ENCODE measurements at regions not wholly inside any gene's neighbourhood (a gene's known extent, or its start where the extent isn't known, plus 50 kb on each side); places are given as distances from the start of the nearest gene placed in this dataset.

DNA sequence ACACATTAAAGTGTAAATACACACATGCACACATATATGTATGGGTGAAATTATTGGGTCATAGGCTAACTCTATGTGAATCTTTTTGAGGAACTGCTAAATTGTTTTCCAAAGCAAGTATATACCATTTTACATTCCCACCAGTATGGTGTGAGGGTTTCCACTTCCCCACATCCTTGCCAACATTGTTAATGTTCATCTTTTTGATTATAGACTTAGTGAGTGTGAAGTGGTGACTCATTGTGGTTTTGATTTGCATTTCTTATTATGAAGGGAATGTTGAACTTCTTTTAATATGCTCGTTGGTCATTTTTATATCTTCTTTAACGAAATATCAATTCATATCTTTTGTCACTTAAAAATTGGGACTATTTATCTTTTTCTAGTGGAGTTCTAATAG is 181.8 kb upstream of the GCFC2 start:
- in situ Hi-C loops (cut with HindIII; ENCODE audit: extremely low pct_ligation_motif_present, low pct_unique_long_range_greater_than_20kb), result no loop called here
- Histone ChIP-seq H4K20me1 (ENCODE audit: insufficient read depth, low read length) (no peaks in the 10 kb centered on the region), H2AFZ (ENCODE audit: low read length) (no peak overlapping the region), H3K27me3 (ENCODE audit: control insufficient read depth in 1 of 2, insufficient read depth in 2 of 2, low read length in 2 of 2) (no peaks in the 10 kb centered on the region), H3K27ac (ENCODE audit: extremely low read length, insufficient read depth, low read length) (no peak overlapping the region), H3K9ac (ENCODE audit: insufficient read depth, low read depth, low read length) (no peak overlapping the region), H3K4me2 (ENCODE audit: low read depth, low read length) (no peak overlapping the region), H3K36me3 (replicated peaks in 1 of 2; ENCODE audit: control insufficient read depth in 1 of 2, insufficient read depth in 2 of 2, low read length in 2 of 2) (no peaks in the 10 kb centered on the region), H3K4me3 (replicated peaks in 1 of 3; ENCODE audit: insufficient read depth in 1 of 3, low read depth in 2 of 3, low read length in 3 of 3) (no peak overlapping the region), H3K4me1 (ENCODE audit: insufficient read depth, low read length) (no peaks in the 10 kb centered on the region), H3K9me3 (ENCODE audit: low read length) (no peaks in the 10 kb centered on the region), H3K79me2 (ENCODE audit: insufficient read depth, low read length) (no peaks in the 10 kb centered on the region)
- TF ChIP-seq, protein P1, sequence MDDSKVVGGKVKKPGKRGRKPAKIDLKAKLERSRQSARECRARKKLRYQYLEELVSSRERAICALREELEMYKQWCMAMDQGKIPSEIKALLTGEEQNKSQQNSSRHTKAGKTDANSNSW (CRISPR knock-in tag; IDR thresholded peaks at IDR 0.05; ENCODE audit: borderline replicate concordance), result no peak
- no peak for TF ChIP-seq ZNF343 (CRISPR knock-in tag; IDR thresholded peaks at IDR 0.05)
- no peak for TF ChIP-seq FOXP1 (IDR thresholded peaks at IDR 0.05)
- TF ChIP-seq FOXP1 (CRISPR knock-in tag; IDR thresholded peaks at IDR 0.05), result no peak
- no peak for TF ChIP-seq ELF4 (CRISPR knock-in tag; IDR thresholded peaks at IDR 0.05; ENCODE audit: borderline replicate concordance)
- TF ChIP-seq, protein P2, sequence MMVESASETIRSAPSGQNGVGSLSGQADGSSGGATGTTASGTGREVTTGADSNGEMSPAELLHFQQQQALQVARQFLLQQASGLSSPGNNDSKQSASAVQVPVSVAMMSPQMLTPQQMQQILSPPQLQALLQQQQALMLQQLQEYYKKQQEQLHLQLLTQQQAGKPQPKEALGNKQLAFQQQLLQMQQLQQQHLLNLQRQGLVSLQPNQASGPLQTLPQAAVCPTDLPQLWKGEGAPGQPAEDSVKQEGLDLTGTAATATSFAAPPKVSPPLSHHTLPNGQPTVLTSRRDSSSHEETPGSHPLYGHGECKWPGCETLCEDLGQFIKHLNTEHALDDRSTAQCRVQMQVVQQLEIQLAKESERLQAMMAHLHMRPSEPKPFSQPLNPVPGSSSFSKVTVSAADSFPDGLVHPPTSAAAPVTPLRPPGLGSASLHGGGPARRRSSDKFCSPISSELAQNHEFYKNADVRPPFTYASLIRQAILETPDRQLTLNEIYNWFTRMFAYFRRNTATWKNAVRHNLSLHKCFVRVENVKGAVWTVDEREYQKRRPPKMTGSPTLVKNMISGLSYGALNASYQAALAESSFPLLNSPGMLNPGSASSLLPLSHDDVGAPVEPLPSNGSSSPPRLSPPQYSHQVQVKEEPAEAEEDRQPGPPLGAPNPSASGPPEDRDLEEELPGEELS (CRISPR knock-in tag; IDR thresholded peaks at IDR 0.05), result no peak
- TF ChIP-seq ZNF30 (CRISPR knock-in tag; IDR thresholded peaks at IDR 0.05), result no peak
- TF ChIP-seq, protein P3, sequence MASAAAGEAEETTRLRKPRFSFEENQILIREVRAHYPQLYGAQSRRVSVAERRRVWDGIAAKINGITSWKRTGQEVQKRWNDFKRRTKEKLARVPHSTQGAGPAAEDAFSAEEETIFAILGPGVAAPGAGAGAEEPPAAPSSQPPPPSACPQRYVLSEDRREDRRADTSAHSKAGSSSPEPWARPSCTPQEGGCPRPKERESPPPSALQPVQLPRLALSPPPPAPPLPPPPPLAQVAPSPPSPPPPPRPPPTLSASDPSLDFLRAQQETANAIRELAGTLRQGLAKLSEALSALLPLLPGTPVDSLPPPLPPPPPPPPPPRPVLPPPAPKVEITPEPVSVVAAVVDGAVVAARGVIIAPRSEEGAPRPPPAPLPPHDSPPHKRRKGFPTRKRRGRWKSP (CRISPR knock-in tag; IDR thresholded peaks at IDR 0.05), result no peak
- TF ChIP-seq IKZF1 (IDR thresholded peaks at IDR 0.05), result no peak
- no peak for TF ChIP-seq SMAD3 (CRISPR knock-in tag; IDR thresholded peaks at IDR 0.05)
- no peak for TF ChIP-seq JUND (CRISPR knock-in tag; IDR thresholded peaks at IDR 0.05)
- TF ChIP-seq ZBTB7B (CRISPR knock-in tag; IDR thresholded peaks at IDR 0.05), result no peak
- TF ChIP-seq MYNN (CRISPR knock-in tag; IDR thresholded peaks at IDR 0.05; ENCODE audit: low read depth), result no peak
- no peak for TF ChIP-seq JDP2 (CRISPR knock-in tag; IDR thresholded peaks at IDR 0.05; ENCODE audit: borderline replicate concordance)
- TF ChIP-seq TGIF2 (CRISPR knock-in tag; IDR thresholded peaks at IDR 0.05), result no peak
- no peak for TF ChIP-seq ZNF569 (CRISPR knock-in tag; IDR thresholded peaks at IDR 0.05; ENCODE audit: borderline replicate concordance)
- TF ChIP-seq NBN (conservative IDR thresholded peaks at IDR 0.05), result no peak
- TF ChIP-seq ZNF589 (CRISPR knock-in tag; conservative IDR thresholded peaks at IDR 0.05), result no peak
- CTCF ChIA-PET (ENCODE audit: low intra/inter-chr PET ratio, low total read pairs), result no interaction called here
- no peak for ATAC-seq
- BruUV-seq (replicated peaks), result no TSS peak
- no peak for DNase-seq (ENCODE audit: low spot score)
- WGBS (ENCODE audit: low lambda C conversion rate), result 0% methylated on average over 2 of the region's 2 CpGs
- intact Hi-C loops (cut with micrococcal nuclease; ENCODE audit: unreplicated experiment), result no loop called here
- POLR2A ChIA-PET, result no interaction called here
- no peak for FAIRE-seq
